GM12865 (cell line): ENCODE measurements at regions not wholly inside any gene's neighbourhood (a gene's known extent, or its start where the extent isn't known, plus 50 kb on each side); places are given as distances from the start of the nearest gene placed in this dataset.

ENCODE experiments used
- DNase-seq: peaks from one replicate; pipeline ENCODE4 v3.0.0; 2010; ENCODE audit warnings: low read depth
- H3K4me3 ChIP-seq: 2 replicates; pipeline ENCODE4 v1.5.1; 2011; ENCODE audit warnings: mild to moderate bottlenecking, low read depth, low read length, control low read depth
- TF ChIP-seq, protein P1 (sequence below): IDR thresholded peaks from 2 replicates; pipeline ENCODE4 v1.5.1; 2011; ENCODE audit warnings: low read length, control low read depth, low read depth, inconsistent platforms; ENCODE audit not compliant: insufficient read depth; ENCODE audit errors: missing control alignments

DNA sequence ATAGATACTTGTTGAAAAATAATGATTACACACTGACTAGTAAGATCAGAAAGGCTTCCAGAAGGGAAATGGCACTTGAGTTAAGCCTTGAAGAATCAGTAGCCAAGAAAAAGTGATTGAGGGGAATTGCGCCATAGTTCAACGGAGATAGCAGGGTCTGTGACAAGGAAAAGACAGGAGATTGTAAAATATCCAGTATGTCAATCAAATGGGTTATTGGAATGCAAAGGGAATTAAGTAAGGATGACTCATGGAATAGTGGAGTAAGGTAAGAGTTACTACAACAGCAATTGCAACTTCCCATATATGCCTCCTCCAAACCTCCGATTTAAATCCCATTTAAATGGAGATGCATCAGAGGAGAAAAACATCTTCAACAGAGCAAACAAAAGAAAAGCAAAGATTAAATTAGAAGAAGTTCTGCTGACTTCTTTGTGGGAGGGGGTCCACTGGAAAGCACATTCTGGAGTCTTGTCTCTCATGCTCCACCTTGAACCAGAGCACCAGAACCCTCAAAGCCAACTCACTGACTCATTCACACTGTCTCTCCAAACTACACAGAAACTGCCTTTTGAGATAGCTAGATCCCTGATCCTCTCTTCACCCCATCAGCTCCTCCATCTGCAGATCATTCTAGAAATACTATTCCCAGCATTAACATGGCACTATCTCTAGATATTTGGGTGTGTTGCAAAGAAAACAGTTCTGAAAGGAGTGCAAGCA is 138.2 kb downstream of the NUAK1 start:
- DNase-seq = no peak
- TF ChIP-seq, protein P1, sequence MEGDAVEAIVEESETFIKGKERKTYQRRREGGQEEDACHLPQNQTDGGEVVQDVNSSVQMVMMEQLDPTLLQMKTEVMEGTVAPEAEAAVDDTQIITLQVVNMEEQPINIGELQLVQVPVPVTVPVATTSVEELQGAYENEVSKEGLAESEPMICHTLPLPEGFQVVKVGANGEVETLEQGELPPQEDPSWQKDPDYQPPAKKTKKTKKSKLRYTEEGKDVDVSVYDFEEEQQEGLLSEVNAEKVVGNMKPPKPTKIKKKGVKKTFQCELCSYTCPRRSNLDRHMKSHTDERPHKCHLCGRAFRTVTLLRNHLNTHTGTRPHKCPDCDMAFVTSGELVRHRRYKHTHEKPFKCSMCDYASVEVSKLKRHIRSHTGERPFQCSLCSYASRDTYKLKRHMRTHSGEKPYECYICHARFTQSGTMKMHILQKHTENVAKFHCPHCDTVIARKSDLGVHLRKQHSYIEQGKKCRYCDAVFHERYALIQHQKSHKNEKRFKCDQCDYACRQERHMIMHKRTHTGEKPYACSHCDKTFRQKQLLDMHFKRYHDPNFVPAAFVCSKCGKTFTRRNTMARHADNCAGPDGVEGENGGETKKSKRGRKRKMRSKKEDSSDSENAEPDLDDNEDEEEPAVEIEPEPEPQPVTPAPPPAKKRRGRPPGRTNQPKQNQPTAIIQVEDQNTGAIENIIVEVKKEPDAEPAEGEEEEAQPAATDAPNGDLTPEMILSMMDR = no peak

DNA sequence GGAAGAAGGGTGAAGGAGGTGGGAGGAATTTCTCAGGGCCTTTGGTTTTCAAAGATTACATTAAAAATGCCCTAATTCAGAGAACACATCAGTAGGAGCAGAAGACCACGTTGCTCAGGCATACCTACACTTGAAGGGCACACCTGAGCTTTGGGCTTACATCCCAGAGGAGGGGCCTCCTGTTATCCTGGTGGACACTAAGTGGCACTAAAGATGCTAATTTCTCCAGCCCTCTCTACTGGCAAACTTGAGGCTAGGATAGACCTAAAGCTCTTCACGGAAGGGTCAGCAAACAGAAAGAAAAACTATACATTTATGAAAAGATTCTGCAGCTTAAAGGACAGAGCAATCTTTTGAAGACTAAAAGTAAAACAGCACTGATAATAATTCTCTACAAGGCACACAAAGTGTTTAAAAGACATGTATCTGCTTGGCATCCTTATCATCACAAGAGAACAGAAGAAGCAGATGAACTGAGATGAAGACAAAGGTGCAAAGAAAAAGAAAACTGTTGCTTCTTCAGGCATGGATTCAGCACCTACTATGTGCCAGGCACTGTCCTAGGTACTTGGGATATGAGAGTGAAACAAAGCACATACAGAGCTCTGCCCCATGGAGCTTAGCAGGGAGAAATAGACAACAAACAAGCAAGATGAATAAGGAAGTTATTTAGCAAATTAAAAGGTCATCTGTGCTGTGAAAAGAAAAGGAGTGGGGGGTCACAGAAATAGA is 137.5 kb downstream of the NUAK1 start:
- DNase-seq = no peak
- H3K4me3 ChIP-seq = no peak overlapping the region
- TF ChIP-seq, protein P1 = no peak

More for the DNA sequence above, 138.2 kb downstream of the NUAK1 start:
- no peak overlapping the region for H3K4me3 ChIP-seq

DNA sequence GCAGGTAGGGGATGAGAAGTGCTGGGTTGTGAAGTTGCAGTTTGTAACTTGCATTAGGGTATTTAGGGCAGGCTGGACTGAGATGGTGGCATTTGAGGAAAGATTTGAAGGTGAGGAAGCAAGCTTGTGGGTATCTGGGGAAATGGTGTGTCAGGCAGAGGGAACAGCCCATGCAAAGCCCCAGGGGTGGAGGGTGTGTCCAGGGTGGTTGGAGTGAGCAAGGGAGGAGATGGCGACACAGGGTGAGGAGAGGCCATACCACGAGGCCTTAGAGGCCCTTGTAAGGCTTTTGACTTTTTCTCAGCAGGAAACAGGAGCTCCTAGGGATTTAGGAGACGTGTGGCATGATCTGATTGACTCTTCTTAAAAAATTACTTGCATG is 136.9 kb downstream of the NUAK1 start:
- no peak for DNase-seq
- H3K4me3 ChIP-seq = no peak overlapping the region
- TF ChIP-seq, protein P1 = no peak

DNA sequence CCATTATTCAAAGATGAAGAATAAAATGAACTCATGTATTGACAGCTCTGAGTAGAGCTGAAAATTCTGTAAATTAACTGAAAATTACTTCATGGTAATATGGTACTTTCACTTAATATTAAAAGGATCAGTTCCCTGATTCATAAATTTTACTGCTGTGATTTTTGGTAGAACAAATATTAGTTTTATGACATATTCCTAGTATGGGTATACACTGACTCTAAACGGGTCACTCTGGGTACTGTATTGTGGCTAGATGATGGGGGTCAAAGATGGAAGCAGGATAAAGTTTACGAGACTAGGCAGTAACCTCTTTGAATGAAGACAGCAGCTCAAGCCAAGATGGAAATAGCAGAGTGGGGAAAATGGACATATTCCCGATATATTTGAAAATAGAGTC is 135.5 kb downstream of the NUAK1 start:
- DNase-seq = no peak
- H3K4me3 ChIP-seq = no peak overlapping the region
- TF ChIP-seq, protein P1 = no peak

DNA sequence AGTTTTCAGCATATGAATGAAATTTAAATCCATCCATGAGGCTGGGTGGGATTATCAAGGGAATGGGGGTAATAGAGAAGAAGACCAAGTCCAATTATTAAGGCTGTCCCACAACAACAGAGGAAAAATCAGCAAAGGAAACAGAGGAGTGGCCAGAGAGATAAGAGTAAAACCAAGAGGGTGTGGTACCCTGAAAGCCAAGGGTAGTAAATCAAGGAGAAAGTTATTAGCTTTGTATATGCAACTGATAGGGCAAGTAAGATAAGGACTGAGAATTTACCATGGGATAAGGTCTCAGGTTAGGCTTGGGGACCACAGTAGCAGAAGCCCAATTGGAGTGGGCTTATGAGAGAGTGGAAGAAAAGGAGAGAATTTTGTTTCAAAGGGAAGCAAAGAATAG is 134.5 kb downstream of the NUAK1 start:
- TF ChIP-seq, protein P1 = no peak
- DNase-seq = no peak
- no peak overlapping the region for H3K4me3 ChIP-seq

DNA sequence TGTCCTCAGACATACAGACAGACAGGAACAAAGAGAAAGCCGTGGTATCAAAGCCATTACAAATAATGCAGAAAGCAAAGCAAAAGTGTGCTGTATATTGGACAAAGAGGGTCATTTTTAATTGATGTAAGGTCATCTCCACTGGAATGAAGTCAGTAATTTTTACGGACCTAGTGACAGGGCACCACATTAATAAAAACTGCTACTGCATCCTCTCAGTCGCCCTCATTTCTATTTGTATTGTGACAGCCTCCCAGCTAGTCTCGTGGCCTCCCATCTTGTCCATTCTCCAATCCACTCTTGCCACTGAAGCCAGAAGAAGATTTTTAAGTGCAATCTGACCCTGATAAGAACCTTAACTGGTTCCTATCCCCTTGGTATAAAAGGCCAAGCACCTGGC is 132.4 kb downstream of the NUAK1 start:
- no peak overlapping the region for H3K4me3 ChIP-seq
- DNase-seq = no peak
- TF ChIP-seq, protein P1 = no peak
